KMS-11 (cell line): ENCODE measurements at regions not wholly inside any gene's neighbourhood (a gene's known extent, or its start where the extent isn't known, plus 50 kb on each side); places are given as distances from the start of the nearest gene placed in this dataset.

Experiments used
- H2AFZ ChIP-seq: fragments of 200-600 bp; sonication (generic); 2 replicates; pipeline ENCODE4 v1.6.1; 2016; ENCODE audit warnings: antibody characterized with exemption, mixed run types, low read depth
- H3K27ac ChIP-seq: fragments of 200-600 bp; sonication (generic); 2 replicates; pipeline ENCODE4 v1.6.1; 2016; ENCODE audit warnings: mild to moderate bottlenecking, mixed run types
- H3K27me3 ChIP-seq: fragments of 200-600 bp; sonication (generic); 2 replicates; pipeline ENCODE4 v1.6.1; 2017; ENCODE audit warnings: mild to moderate bottlenecking, low read depth, mixed run types, moderate library complexity; ENCODE audit not compliant: insufficient read depth
- H3K36me3 ChIP-seq: fragments of 200-600 bp; sonication (generic); 2 replicates; pipeline ENCODE4 v1.6.1; 2017; ENCODE audit warnings: mild to moderate bottlenecking, mixed run types; ENCODE audit not compliant: insufficient read depth
- H3K4me1 ChIP-seq: fragments of 200-600 bp; sonication (generic); 2 replicates; pipeline ENCODE4 v1.6.1; 2016; ENCODE audit warnings: mild to moderate bottlenecking, low read depth, mixed run types; ENCODE audit not compliant: poor library complexity, severe bottlenecking
- H3K4me2 ChIP-seq: fragments of 200-600 bp; sonication (generic); 2 replicates; pipeline ENCODE4 v1.7.0; 2016; ENCODE audit warnings: mild to moderate bottlenecking, mixed run types
- H3K4me3 ChIP-seq: fragments of 200-600 bp; sonication (generic); IDR thresholded peaks from 2 replicates; pipeline ENCODE4 v1.6.1; 2017; ENCODE audit warnings: low read depth, low read length, mixed read lengths; ENCODE audit not compliant: insufficient read depth
- H3K79me2 ChIP-seq: fragments of 200-600 bp; sonication (generic); 2 replicates; pipeline ENCODE4 v1.6.1; 2016; ENCODE audit warnings: low read depth, mixed run types; ENCODE audit not compliant: insufficient read depth
- H3K9ac ChIP-seq: fragments of 200-600 bp; sonication (generic); 2 replicates; pipeline ENCODE4 v1.6.1; 2016; ENCODE audit warnings: mild to moderate bottlenecking, mixed run types
- H4K20me1 ChIP-seq: fragments of 200-600 bp; sonication (generic); 2 replicates; pipeline ENCODE4 v1.6.1; 2016; ENCODE audit warnings: mild to moderate bottlenecking, mixed run types; ENCODE audit not compliant: insufficient read depth
- TF ChIP-seq, protein P1 (sequence below): fragments of 200-600 bp; sonication (generic); conservative IDR thresholded peaks from 2 replicates; pipeline ENCODE4 v1.6.1; 2017; ENCODE audit warnings: low read depth, mild to moderate bottlenecking, antibody characterized with exemption, low read length, moderate library complexity, mixed read lengths

DNA sequence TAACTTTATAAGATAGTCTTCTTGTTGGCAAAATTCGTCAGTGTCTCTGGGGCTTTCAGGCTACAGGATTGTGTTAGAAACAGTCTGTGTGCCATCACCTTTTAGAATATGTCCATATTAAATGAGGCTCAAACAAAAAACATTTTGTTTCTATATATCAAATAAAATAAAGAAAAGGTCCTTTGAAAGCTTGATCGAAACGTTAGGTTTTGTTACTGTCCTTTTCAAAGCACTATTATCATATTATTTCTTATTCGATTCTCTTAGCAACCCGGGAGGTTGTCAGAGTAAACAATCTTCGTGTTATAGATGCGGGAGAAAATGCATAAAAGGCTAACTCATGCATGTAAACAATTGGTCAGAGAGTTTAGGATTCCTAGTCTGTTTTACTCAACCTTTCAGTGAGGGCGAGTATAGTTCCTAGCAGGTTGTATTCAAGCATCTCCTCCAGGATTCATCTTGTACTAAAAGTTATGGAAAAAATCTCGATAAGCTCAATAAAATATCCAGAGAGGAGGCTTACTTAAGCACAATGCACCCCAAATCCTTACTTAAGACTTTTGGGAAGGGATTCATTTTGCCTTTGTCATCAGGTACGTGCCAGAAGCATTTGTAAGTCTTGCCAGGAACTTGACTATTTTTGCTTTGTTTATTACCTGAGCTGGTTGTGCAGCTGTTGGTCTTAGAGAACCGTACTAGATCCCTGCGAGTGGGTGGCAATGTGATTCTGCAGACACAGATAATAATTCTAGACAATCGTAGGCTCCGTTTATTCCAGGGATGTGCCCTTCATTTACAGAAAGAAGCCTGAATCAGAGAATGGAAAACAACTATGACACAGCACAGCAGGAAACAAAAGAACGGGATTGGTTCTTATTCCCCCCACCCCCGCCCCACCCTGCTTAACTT is 159.6 kb upstream of the ZNF217 start:
- no peak overlapping the region for H3K27ac ChIP-seq
- H3K4me1 ChIP-seq, result peaks cover 31% of the 10 kb centered on the region
- H3K9ac ChIP-seq, result no peak overlapping the region
- H3K4me3 ChIP-seq, result no peak overlapping the region
- no peaks in the 10 kb centered on the region for H3K36me3 ChIP-seq
- no peak overlapping the region for H3K4me2 ChIP-seq
- TF ChIP-seq, protein P1, sequence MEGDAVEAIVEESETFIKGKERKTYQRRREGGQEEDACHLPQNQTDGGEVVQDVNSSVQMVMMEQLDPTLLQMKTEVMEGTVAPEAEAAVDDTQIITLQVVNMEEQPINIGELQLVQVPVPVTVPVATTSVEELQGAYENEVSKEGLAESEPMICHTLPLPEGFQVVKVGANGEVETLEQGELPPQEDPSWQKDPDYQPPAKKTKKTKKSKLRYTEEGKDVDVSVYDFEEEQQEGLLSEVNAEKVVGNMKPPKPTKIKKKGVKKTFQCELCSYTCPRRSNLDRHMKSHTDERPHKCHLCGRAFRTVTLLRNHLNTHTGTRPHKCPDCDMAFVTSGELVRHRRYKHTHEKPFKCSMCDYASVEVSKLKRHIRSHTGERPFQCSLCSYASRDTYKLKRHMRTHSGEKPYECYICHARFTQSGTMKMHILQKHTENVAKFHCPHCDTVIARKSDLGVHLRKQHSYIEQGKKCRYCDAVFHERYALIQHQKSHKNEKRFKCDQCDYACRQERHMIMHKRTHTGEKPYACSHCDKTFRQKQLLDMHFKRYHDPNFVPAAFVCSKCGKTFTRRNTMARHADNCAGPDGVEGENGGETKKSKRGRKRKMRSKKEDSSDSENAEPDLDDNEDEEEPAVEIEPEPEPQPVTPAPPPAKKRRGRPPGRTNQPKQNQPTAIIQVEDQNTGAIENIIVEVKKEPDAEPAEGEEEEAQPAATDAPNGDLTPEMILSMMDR, result no peak
- H3K79me2 ChIP-seq, result no peaks in the 10 kb centered on the region
- H2AFZ ChIP-seq, result no peak overlapping the region
- no peaks in the 10 kb centered on the region for H3K27me3 ChIP-seq
- H4K20me1 ChIP-seq, result no peaks in the 10 kb centered on the region

DNA sequence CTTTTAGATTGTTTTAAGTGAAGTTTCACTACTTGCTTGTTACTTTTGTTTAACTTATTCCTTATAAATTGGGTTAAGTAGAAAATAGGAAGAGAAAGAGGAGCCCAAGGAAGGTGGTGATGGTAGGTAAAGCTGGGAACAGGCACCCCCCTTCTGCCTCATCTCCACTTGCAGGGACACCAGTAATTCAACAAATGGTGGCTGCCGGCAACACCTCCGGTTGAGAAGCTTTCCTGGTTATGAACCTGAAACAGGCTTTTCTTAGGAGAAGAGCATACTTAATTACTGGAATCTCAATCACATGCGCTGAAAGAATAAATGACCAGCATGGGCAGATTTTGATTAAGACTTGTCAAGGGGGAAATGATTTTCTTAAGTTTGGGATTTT is 158.9 kb upstream of the ZNF217 start:
- Histone ChIP-seq H3K36me3 (no peaks in the 10 kb centered on the region), H3K27ac (no peak overlapping the region), H3K79me2 (no peaks in the 10 kb centered on the region), H3K4me3 (no peak overlapping the region), H3K4me2 (no peak overlapping the region), H4K20me1 (no peaks in the 10 kb centered on the region), H3K4me1 (peaks cover 31% of the 10 kb centered on the region), H2AFZ (no peak overlapping the region), H3K27me3 (no peaks in the 10 kb centered on the region), H3K9ac (no peak overlapping the region)
- TF ChIP-seq, protein P1, result no peak

DNA sequence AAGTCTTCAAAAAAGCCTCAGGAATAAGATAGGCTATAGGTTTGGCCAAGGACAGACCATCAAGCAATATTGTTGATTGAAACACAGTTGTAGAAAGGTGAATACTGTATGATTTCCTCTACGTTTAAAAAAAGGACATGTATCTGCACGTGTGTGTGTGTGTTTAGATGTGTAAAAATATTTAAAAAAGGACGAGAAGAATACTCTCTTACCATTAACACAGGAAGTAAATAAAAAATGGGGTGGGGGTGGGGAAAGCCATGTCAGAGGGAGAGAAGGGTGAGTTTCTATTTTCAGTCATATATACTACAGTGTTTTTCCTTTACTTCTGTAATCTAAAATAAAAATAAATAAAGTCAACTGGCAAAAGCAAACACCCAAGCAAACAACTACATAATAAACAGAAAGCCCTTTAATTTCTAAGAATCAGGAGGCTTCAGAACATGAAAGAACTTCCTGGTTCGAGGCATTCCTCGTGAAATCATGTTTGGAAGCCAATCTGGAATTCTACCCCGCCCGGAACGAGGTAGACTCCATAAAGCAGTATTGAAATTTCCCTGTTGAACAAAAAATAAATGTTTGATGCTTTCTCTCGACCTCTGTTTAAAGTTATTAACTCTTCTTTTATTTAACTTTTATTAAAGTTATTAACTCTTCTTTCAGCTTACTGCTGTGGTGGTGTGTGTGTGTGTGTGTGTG is 158.1 kb upstream of the ZNF217 start:
- Histone ChIP-seq H3K36me3 (no peaks in the 10 kb centered on the region), H3K27ac (no peak overlapping the region), H3K9ac (no peak overlapping the region), H3K4me1 (peaks cover 31% of the 10 kb centered on the region), H3K4me2 (no peak overlapping the region), H3K4me3 (no peak overlapping the region), H4K20me1 (no peaks in the 10 kb centered on the region), H3K79me2 (no peaks in the 10 kb centered on the region), H2AFZ (0 out of 2 replicates have a peak overlapping the region, but pooled peaks have one; percentile 15), H3K27me3 (no peaks in the 10 kb centered on the region)
- TF ChIP-seq, protein P1, result no peak

DNA sequence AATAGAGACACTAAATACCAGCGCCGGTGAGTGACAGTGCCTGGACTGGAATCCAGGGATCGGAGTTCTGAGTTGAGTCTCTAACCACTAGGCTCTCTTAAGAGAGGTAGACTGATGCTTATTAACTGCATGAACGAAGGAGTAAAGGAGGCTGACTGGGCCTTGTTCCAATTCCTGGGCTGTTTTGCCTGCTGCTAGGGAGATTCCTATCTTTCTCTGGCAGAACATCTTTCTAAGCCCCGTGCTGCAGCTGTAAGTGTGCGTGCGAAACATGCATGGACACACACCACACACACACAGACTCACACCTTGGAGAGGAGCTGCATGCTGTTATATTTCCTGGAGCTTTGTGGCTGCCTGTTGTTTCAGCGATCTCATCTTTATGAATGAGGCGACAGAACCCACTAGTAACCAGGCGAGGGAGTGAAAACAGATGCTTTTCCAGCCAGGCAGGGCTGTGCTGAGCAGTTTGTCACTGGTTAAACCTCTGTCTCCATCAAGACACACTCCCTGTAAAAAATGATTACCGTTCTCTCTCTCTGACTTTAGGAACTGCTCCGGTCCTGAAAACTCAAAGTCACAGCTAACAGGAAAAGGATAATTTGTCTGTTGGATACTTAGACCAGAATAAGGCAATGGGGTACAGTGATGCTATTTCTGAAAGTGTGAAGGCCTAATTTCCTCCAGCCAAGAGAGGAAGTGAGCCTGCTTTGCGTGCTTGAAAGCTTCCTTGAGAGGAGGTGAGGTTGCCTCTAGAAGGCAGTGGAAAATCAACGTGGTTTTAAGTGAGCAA is 157.4 kb upstream of the ZNF217 start:
- Histone ChIP-seq H2AFZ (0 out of 2 replicates have a peak overlapping the region, but pooled peaks have one; percentile 15), H3K27me3 (no peaks in the 10 kb centered on the region), H3K9ac (no peak overlapping the region), H3K36me3 (no peaks in the 10 kb centered on the region), H3K27ac (no peak overlapping the region), H3K79me2 (no peaks in the 10 kb centered on the region), H4K20me1 (no peaks in the 10 kb centered on the region), H3K4me3 (no peak overlapping the region), H3K4me2 (no peak overlapping the region), H3K4me1 (peaks cover 31% of the 10 kb centered on the region)
- TF ChIP-seq, protein P1, result no peak
